Endodermal cell (in vitro differentiated cells): ENCODE measurements at regions not wholly inside any gene's neighbourhood (a gene's known extent, or its start where the extent isn't known, plus 50 kb on each side); places are given as distances from the start of the nearest gene placed in this dataset.

ENCODE experiments used
- DNase-seq: peaks from one replicate; pipeline ENCODE4 v3.0.0-alpha.2; 2017
- H3K27ac ChIP-seq: 2 replicates; pipeline ENCODE4 v1.5.1; 2013; ENCODE audit warnings: mild to moderate bottlenecking, low read depth, low read length, moderate library complexity
- H3K27me3 ChIP-seq: 2 replicates; pipeline ENCODE4 v1.6.1; 2013; ENCODE audit warnings: mild to moderate bottlenecking, low read length, moderate library complexity; ENCODE audit not compliant: insufficient read depth, control insufficient read depth, poor library complexity, severe bottlenecking
- H3K36me3 ChIP-seq: 2 replicates; pipeline ENCODE4 v1.7.0; 2013; ENCODE audit warnings: mild to moderate bottlenecking, low read length, moderate library complexity; ENCODE audit not compliant: control insufficient read depth, insufficient read depth
- H3K4me1 ChIP-seq: one replicate; pipeline ENCODE4 v1.7.0; 2013; ENCODE audit warnings: low read length; ENCODE audit not compliant: control insufficient read depth, insufficient read depth
- H3K4me3 ChIP-seq: 2 replicates; pipeline ENCODE4 v1.5.1; 2013; ENCODE audit warnings: mild to moderate bottlenecking, low read length, moderate library complexity
- H3K9ac ChIP-seq: 2 replicates; pipeline ENCODE4 v1.6.1; 2013; ENCODE audit warnings: mild to moderate bottlenecking, low read length, moderate library complexity; ENCODE audit not compliant: poor library complexity, severe bottlenecking; ENCODE audit errors: extremely low read depth
- H3K9me3 ChIP-seq: 2 replicates; pipeline ENCODE4 v1.6.1; 2013; ENCODE audit warnings: mild to moderate bottlenecking, low read length, moderate library complexity; ENCODE audit not compliant: control insufficient read depth
- H3K27ac Mint-ChIP-seq: 2 replicates; pipeline ENCODE4 v1.8.0; 2020; ENCODE audit warnings: mixed read lengths
- H3K27me3 Mint-ChIP-seq: 2 replicates; pipeline ENCODE4 v1.8.0; 2021; ENCODE audit warnings: mild to moderate bottlenecking, mixed read lengths; ENCODE audit not compliant: insufficient read depth
- H3K36me3 Mint-ChIP-seq: 2 replicates; pipeline ENCODE4 v1.8.0; 2020; ENCODE audit warnings: low read depth, mixed read lengths
- H3K4me1 Mint-ChIP-seq: 2 replicates; pipeline ENCODE4 v1.8.0; 2020; ENCODE audit warnings: mixed read lengths
- H3K4me3 Mint-ChIP-seq: 2 replicates; pipeline ENCODE4 v1.8.0; 2020; ENCODE audit warnings: mild to moderate bottlenecking, moderate library complexity, mixed read lengths
- H3K9me3 Mint-ChIP-seq: 2 replicates; pipeline ENCODE4 v1.8.0; 2020; ENCODE audit warnings: mild to moderate bottlenecking, mixed read lengths
- CTCF ChIP-seq: fragments of 200-600 bp; sonication (generic); conservative IDR thresholded peaks from 2 replicates; pipeline ENCODE4 v1.5.0; 2021; ENCODE audit warnings: antibody characterized with exemption, mild to moderate bottlenecking
- WGBS, 2 experiments: methylation state at CpG; one replicate each; pipeline versions ENCODE4 v1.1.5 to v1.1.7; 2013; ENCODE audit warnings: missing lambda C conversion rate in 2 of 2, mixed read lengths in 1 of 2; ENCODE audit not compliant: insufficient coverage in 1 of 2, insufficient read length in 1 of 2; 5-methylcytosine and 5-hydroxymethylcytosine counted together

DNA sequence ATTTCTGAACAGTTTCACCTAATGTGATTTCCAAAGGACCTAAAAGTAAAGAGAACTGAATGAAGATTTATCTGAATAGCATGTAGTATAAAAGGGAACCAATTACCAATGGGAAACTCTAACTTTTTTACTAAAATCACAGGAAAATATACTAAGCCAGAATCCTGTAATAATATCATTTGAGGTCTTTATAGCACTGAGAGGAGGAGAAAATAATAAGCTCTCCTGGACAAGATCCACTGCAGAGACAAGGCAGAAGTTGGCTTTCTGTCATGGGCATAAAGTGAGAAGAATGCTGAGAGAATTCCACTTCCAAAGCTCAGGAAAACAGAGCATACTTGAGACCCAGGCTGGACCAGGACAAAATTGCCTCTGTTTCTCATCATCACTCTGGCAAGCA is 1131.4 kb downstream of the SORCS1 start:
- no peaks in the 10 kb centered on the region for H3K27me3 Mint-ChIP-seq
- no peak overlapping the region for H3K27ac ChIP-seq
- H3K27me3 ChIP-seq = no peaks in the 10 kb centered on the region
- H3K4me1 Mint-ChIP-seq = peaks cover 2% of the 10 kb centered on the region
- H3K9ac ChIP-seq = no peak overlapping the region
- H3K27ac Mint-ChIP-seq = no peak overlapping the region
- H3K4me3 ChIP-seq = no peak overlapping the region
- peaks cover 10% of the 10 kb centered on the region for H3K9me3 Mint-ChIP-seq
- H3K4me1 ChIP-seq = no peaks in the 10 kb centered on the region
- no peaks in the 10 kb centered on the region for H3K36me3 Mint-ChIP-seq
- DNase-seq = no peak
- no peaks in the 10 kb centered on the region for H3K36me3 ChIP-seq
- TF ChIP-seq CTCF = no peak
- H3K4me3 Mint-ChIP-seq = no peak overlapping the region
- peaks cover 10% of the 10 kb centered on the region for H3K9me3 ChIP-seq

DNA sequence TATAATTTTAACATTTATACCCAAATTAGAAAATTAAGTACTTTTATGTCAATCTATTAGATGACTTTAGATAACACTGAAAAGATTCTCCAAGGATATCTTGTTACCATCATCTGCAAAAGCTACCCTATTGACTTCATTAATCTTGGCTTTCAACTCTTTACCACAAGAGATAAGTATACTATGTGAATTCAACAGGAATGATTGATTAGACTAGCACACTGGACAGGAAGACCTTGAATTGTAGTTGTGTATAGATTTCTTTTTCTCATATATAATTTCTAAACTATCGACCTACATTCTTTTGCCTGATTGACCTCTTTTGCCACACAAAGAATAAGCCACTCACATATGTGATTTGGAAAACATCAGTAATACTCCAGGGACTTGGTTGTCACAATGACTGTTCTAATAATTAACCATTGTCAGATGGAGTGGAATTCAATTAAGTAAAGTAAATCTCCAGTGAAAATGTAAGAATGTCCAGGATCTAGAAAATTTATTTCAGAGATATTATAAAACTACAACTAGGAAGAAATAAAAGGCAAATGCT is 1132.0 kb downstream of the SORCS1 start:
- Mint-ChIP-seq H3K27me3 (no peaks in the 10 kb centered on the region), H3K4me1 (peaks cover 2% of the 10 kb centered on the region), H3K4me3 (no peak overlapping the region), H3K27ac (no peak overlapping the region), H3K36me3 (no peaks in the 10 kb centered on the region), H3K9me3 (peaks cover 10% of the 10 kb centered on the region)
- no peak overlapping the region for H3K4me3 ChIP-seq
- no peaks in the 10 kb centered on the region for H3K4me1 ChIP-seq
- no peak overlapping the region for H3K27ac ChIP-seq
- peaks cover 10% of the 10 kb centered on the region for H3K9me3 ChIP-seq
- H3K27me3 ChIP-seq = no peaks in the 10 kb centered on the region
- H3K9ac ChIP-seq = no peak overlapping the region
- DNase-seq = no peak
- H3K36me3 ChIP-seq = no peaks in the 10 kb centered on the region
- no peak for TF ChIP-seq CTCF
- WGBS, 2 experiments = 83% methylated on average over 1 of the region's 1 CpG; no CpG with 5 or more reads in 1 of the 2 experiments

- no peaks in the 10 kb centered on the region for H3K27me3 Mint-ChIP-seq
- no peak overlapping the region for H3K27ac Mint-ChIP-seq
- H3K9me3 ChIP-seq = no peaks in the 10 kb centered on the region
- H3K4me3 ChIP-seq = no peak overlapping the region
- peaks cover 11% of the 10 kb centered on the region for H3K4me1 ChIP-seq
- H3K4me3 Mint-ChIP-seq = no peak overlapping the region
- H3K27me3 ChIP-seq = no peaks in the 10 kb centered on the region
- H3K36me3 ChIP-seq = no peaks in the 10 kb centered on the region
- no peak overlapping the region for H3K27ac ChIP-seq
- H3K9me3 Mint-ChIP-seq = peaks cover 2% of the 10 kb centered on the region
- no peak for DNase-seq
- H3K9ac ChIP-seq = no peak overlapping the region
- H3K4me1 Mint-ChIP-seq = peaks cover 30% of the 10 kb centered on the region
- no peaks in the 10 kb centered on the region for H3K36me3 Mint-ChIP-seq
- WGBS, 2 experiments = 88% methylated on average over 1 of the region's 1 CpG; no CpG with 5 or more reads in 1 of the 2 experiments
- no peak for TF ChIP-seq CTCF
These were observed 1137.3 kb downstream of the SORCS1 start for GRCh38 chr10:106027240-106027639.
